Sigmoid colon (tissue), 4 donors: ENCODE measurements at regions not wholly inside any gene's neighbourhood (a gene's known extent, or its start where the extent isn't known, plus 50 kb on each side); places are given as distances from the start of the nearest gene placed in this dataset.
"Not testable (repeated sequence)": the region's sequence is repeated elsewhere in the genome, so short reads cannot be mapped to it uniquely, and the experiment has no call there.

Experiments
- CTCF ChIP-seq, 4 experiments: fragments of 450-650 bp in 3 of 4; fragments of 200-600 bp in 1 of 4; IDR thresholded peaks; one replicate each; pipeline ENCODE4 v1.5.1; 2016 to 2019; ENCODE audit warnings: antibody characterized with exemption in 4 of 4, mild to moderate bottlenecking in 3 of 4, moderate library complexity in 2 of 4
- EP300 ChIP-seq, 4 donors: sonication (generic); formaldehyde crosslinking; IDR thresholded peaks; one replicate each; pipeline ENCODE4 v1.6.1; 2017; ENCODE audit warnings: antibody characterized with exemption in 4 of 4
- POLR2A ChIP-seq, 2 donors: fragments of 450-650 bp; IDR thresholded peaks; one replicate each; pipeline ENCODE4 v1.6.1; 2016; ENCODE audit warnings: antibody characterized with exemption in 2 of 2, mild to moderate bottlenecking in 2 of 2, moderate library complexity in 2 of 2
- POLR2AphosphoS5 ChIP-seq, 4 donors: sonication (generic); formaldehyde crosslinking; IDR thresholded peaks; one replicate each; pipeline ENCODE4 v1.6.1; 2017; ENCODE audit warnings: antibody characterized with exemption in 4 of 4

GRCh38 chr22:10685436-10685835 is 4842.6 kb upstream of the OR11H1 start:
- TF ChIP-seq POLR2A, POLR2AphosphoS5, CTCF, EP300 (IDR thresholded peaks at IDR 0.05): not testable (repeated sequence)
